Spleen (tissue), 11 donors: ENCODE measurements at regions not wholly inside any gene's neighbourhood (a gene's known extent, or its start where the extent isn't known, plus 50 kb on each side); places are given as distances from the start of the nearest gene placed in this dataset.

Experiments used
- DNase-seq: peaks from one replicate; pipeline ENCODE4 v3.0.0-alpha.2; 2020
- H3K27ac ChIP-seq, 8 donors: fragments of 200-600 bp; sonication (generic) in 7 of 8; 1 replicate in 4 of 8; 2 replicates in 4 of 8; pipeline versions ENCODE4 v1.5.0 to v1.8.0; 2016 to 2021; ENCODE audit warnings: inconsistent platforms in 4 of 8, mild to moderate bottlenecking in 4 of 8, moderate library complexity in 1 of 8
- H3K27me3 ChIP-seq, 7 donors: fragments of 200-600 bp; sonication (generic) in 6 of 7; replicated peaks in 1 of 7; 1 replicate in 4 of 7; 2 replicates in 3 of 7; pipeline versions ENCODE4 v1.5.0 to v1.8.0; 2016 to 2021; ENCODE audit warnings: inconsistent platforms in 3 of 7, mild to moderate bottlenecking in 1 of 7
- H3K36me3 ChIP-seq, 6 donors: fragments of 200-600 bp; sonication (generic) in 5 of 6; 1 replicate in 4 of 6; 2 replicates in 2 of 6; pipeline versions ENCODE4 v1.5.0 to v1.8.0; 2016 to 2021; ENCODE audit warnings: inconsistent platforms in 2 of 6
- H3K4me1 ChIP-seq, 6 donors: fragments of 200-600 bp; sonication (generic) in 5 of 6; 1 replicate in 3 of 6; 2 replicates in 3 of 6; pipeline versions ENCODE4 v1.5.0 to v1.8.0; 2016 to 2021; ENCODE audit warnings: inconsistent platforms in 3 of 6
- H3K4me3 ChIP-seq, 8 donors: fragments of 200-600 bp; sonication (generic) in 7 of 8; 1 replicate in 4 of 8; 2 replicates in 4 of 8; pipeline versions ENCODE4 v1.5.0 to v1.8.0; 2016 to 2021; ENCODE audit warnings: inconsistent platforms in 4 of 8, mild to moderate bottlenecking in 4 of 8, moderate library complexity in 2 of 8
- H3K9me3 ChIP-seq, 8 donors: fragments of 200-600 bp; sonication (generic) in 7 of 8; 1 replicate in 4 of 8; 2 replicates in 4 of 8; pipeline versions ENCODE4 v1.5.0 to v1.8.0; 2016 to 2021; ENCODE audit warnings: inconsistent platforms in 4 of 8
- POLR2A ChIP-seq, 3 donors: fragments of 450-650 bp; IDR thresholded peaks; one replicate each; pipeline ENCODE4 v1.5.1; 2017; ENCODE audit warnings: antibody characterized with exemption in 3 of 3, mild to moderate bottlenecking in 1 of 3
- POLR2AphosphoS5 ChIP-seq, 3 donors: sonication (generic); formaldehyde crosslinking; IDR thresholded peaks; one replicate each; pipeline ENCODE4 v1.5.1; 2017; ENCODE audit warnings: antibody characterized with exemption in 3 of 3
- WGBS, 5 donors: extraction: QIAGEN DNeasy Blood & Tissue Kit in 3 of 5; methylation state at CpG; one replicate each; pipeline versions ENCODE4 v1.1.5 to v1.1.7; 2013 to 2018; 5-methylcytosine and 5-hydroxymethylcytosine counted together
- intact Hi-C: fragments of 100-400 bp; cut with DNase I; formaldehyde crosslinking; loops from one replicate; pipeline ENCODE4 v1.15.0; 2023; ENCODE audit warnings: low total_unique reads
- TF ChIP-seq, protein P1 (sequence below), 11 experiments: fragments of 200-600 bp in 7 of 11; fragments of 450-650 bp in 4 of 11; sonication (generic) in 4 of 11; IDR thresholded peaks in 8 of 11; conservative IDR thresholded peaks in 3 of 11; 1 replicate in 7 of 11; 2 replicates in 4 of 11; pipeline versions ENCODE4 v1.4.0 to v1.8.0; 2016 to 2021; ENCODE audit warnings: antibody characterized with exemption in 11 of 11, inconsistent platforms in 4 of 11, mild to moderate bottlenecking in 1 of 11
- donor health status: healthy with polysubstance abuse.
- donor health status: DM: no; HTN: no; CAD: no; lungs with moderate emphysema.
- donor health status: DM: no; HTN: no; CAD: no.
- donor health status: Bipolar disorder and iron deficiency.
- donor health status: healthy.
- donor health status: DM: no; HTN: no; CAD: no.
- donor health status: DM: yes; HTN: yes; CAD: no.

DNA sequence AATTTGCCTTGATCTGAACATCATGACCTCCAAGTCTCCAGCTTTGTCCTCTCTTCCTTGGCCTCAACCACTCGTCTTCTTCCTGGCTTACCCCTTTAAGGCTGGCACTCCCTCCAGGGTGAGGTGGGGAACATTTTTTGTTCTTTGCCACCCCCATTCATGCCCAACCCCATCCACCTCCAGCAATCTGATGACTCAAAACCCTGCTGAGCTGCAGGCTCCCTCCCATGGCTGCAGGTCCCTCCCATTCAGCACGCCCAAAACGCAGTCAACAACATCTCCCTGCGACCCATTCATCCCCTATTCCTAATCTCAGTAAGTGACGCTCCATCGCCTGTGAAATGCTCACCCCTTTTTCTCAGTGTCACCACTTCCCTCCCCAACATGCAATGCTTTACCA, 138.8 kb upstream of the PRMT8 start:
- 78 to 89% (median 84%) methylated on average over 6 of the region's 6 CpGs for whole genome bisulfite sequencing, 5 donors
- TF ChIP-seq POLR2AphosphoS5 (IDR thresholded peaks at IDR 0.05) (no peak), POLR2A (IDR thresholded peaks at IDR 0.05) (no peak)
- TF ChIP-seq, protein P1, sequence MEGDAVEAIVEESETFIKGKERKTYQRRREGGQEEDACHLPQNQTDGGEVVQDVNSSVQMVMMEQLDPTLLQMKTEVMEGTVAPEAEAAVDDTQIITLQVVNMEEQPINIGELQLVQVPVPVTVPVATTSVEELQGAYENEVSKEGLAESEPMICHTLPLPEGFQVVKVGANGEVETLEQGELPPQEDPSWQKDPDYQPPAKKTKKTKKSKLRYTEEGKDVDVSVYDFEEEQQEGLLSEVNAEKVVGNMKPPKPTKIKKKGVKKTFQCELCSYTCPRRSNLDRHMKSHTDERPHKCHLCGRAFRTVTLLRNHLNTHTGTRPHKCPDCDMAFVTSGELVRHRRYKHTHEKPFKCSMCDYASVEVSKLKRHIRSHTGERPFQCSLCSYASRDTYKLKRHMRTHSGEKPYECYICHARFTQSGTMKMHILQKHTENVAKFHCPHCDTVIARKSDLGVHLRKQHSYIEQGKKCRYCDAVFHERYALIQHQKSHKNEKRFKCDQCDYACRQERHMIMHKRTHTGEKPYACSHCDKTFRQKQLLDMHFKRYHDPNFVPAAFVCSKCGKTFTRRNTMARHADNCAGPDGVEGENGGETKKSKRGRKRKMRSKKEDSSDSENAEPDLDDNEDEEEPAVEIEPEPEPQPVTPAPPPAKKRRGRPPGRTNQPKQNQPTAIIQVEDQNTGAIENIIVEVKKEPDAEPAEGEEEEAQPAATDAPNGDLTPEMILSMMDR (IDR thresholded peaks at IDR 0.05 in 8 of 11, conservative IDR thresholded peaks at IDR 0.05 in 3 of 11), result no peak
- H3K4me1 ChIP-seq, result no peaks in the 10 kb centered on the region
- peaks cover 0 to 60% (median 0%) of the 10 kb centered on the region in 7 donors for H3K27me3 ChIP-seq
- H3K4me3 ChIP-seq, result no peak overlapping the region
- intact Hi-C loops, result no loop called here
- H3K27ac ChIP-seq, result no peak overlapping the region
- no peaks in the 10 kb centered on the region for H3K36me3 ChIP-seq
- DNase-seq, result no peak
- H3K9me3 ChIP-seq, result no peaks in the 10 kb centered on the region

DNA sequence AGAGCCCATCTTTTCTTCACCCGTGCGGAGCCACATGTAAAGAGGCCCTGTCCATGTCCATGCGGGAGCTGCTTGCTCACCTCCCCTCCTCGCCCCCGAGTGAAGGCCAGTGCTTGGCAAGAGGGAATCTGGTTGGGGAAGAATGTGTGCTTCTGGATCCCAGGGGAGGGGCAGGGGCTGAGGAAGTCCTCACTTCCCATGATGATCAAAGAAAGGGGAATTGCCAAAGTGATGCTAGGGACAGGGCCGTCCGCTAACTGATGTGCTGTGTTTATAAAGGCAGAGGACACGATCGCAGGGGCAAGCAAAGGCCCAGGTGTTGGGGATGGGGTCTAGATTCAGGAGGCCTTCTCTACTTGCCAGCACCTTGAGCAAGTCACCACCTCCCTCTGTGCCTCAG, 137.4 kb upstream of the PRMT8 start:
- peaks cover 0 to 50% (median 0%) of the 10 kb centered on the region in 7 donors for H3K27me3 ChIP-seq
- intact Hi-C loops, result no loop called here
- DNase-seq, result no peak
- no peaks in the 10 kb centered on the region for H3K36me3 ChIP-seq
- no peaks in the 10 kb centered on the region for H3K4me1 ChIP-seq
- no peaks in the 10 kb centered on the region for H3K9me3 ChIP-seq
- 85 to 91% (median 87%) methylated on average over 9 of the region's 9 CpGs for WGBS, 5 donors
- no peak overlapping the region for H3K4me3 ChIP-seq
- TF ChIP-seq POLR2AphosphoS5 (IDR thresholded peaks at IDR 0.05) (no peak), POLR2A (IDR thresholded peaks at IDR 0.05) (no peak)
- TF ChIP-seq, protein P1 (IDR thresholded peaks at IDR 0.05 in 8 of 11, conservative IDR thresholded peaks at IDR 0.05 in 3 of 11), result no peak
- no peak overlapping the region for H3K27ac ChIP-seq

DNA sequence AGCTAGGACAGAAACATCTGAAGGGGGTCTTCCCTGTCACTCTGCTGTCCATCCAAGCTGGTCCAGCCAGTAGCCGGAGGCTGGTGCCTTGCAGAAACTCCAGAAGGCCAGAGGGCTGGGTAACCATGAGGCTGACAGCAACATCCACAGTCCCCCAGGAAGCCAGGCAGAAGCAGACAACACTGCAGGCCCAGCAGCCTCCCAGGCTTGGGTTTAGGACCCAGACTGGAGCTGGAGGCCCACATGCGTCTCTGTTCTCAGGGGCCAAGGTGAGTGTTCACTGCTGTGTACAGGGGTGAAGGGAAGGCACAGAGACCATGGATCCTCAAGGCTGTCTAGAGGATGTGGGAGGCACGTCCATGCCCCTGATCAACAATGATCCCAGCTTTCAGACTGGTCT, 136.4 kb upstream of the PRMT8 start:
- DNase-seq, result no peak
- H3K4me3 ChIP-seq, result no peak overlapping the region
- H3K36me3 ChIP-seq, result no peaks in the 10 kb centered on the region
- H3K9me3 ChIP-seq, result no peaks in the 10 kb centered on the region
- intact Hi-C loops, result no loop called here
- H3K27me3 ChIP-seq, result peaks cover 0 to 43% (median 0%) of the 10 kb centered on the region in 7 donors
- no peak overlapping the region for H3K27ac ChIP-seq
- TF ChIP-seq POLR2A (IDR thresholded peaks at IDR 0.05) (no peak), POLR2AphosphoS5 (IDR thresholded peaks at IDR 0.05) (no peak)
- TF ChIP-seq, protein P1 (IDR thresholded peaks at IDR 0.05 in 8 of 11, conservative IDR thresholded peaks at IDR 0.05 in 3 of 11), result no peak
- 68 to 87% (median 76%) methylated on average over 1 to 3 of the region's 3 CpGs for WGBS, 5 donors
- no peaks in the 10 kb centered on the region for H3K4me1 ChIP-seq

DNA sequence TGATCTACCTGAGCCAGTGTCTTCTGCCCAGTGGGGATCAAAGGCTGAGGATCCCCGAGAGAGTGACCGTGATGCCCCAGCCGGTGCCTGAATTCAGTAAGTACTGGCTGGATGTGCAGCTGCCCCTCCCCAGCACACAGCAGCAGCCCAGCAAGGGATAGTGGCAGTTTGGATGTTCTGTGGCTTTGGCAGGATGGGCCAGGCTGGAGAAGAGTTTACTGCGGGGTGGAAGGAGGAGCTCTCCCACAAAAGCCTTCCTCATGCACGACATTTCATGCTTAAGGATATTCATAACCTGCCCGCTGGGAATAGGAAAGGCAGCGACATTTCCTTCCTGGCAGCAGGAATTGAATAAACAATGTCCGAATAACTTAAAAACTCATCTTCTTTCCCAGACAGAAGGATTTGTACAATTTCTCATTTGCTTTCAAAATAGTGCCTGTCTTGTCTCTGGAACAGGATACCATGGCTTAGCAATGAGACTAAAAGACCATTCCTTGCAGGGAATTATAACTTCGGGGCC, 135.6 kb upstream of the PRMT8 start:
- H3K9me3 ChIP-seq, result no peaks in the 10 kb centered on the region
- no peak overlapping the region for H3K4me3 ChIP-seq
- intact Hi-C loops, result no loop called here
- 61 to 70% (median 65%) methylated on average over 6 to 9 of the region's 9 CpGs for WGBS, 5 donors
- H3K27me3 ChIP-seq, result peaks cover 0 to 35% (median 0%) of the 10 kb centered on the region in 7 donors
- TF ChIP-seq, protein P1 (IDR thresholded peaks at IDR 0.05 in 8 of 11, conservative IDR thresholded peaks at IDR 0.05 in 3 of 11), result no peak
- TF ChIP-seq POLR2A (IDR thresholded peaks at IDR 0.05) (no peak), POLR2AphosphoS5 (IDR thresholded peaks at IDR 0.05) (no peak)
- H3K27ac ChIP-seq, result no peak overlapping the region
- no peaks in the 10 kb centered on the region for H3K36me3 ChIP-seq
- H3K4me1 ChIP-seq, result no peaks in the 10 kb centered on the region
- no peak for DNase-seq
